ENCODE measurements at regions not wholly inside any gene's neighbourhood (a gene's known extent, or its start where the extent isn't known, plus 50 kb on each side); places are given as distances from the start of the nearest gene placed in this dataset.

- DNase-seq (ENCODE audit: low read depth, low spot score): no peak
- ChIA-PET POLR2A (interaction anchor here (0.6 kb wide), 1 partner anchor 9 kb away, joined by 7 read pairs; no protein-coding TSS in a partner anchor), CTCF (interaction anchor here (0.7 kb wide), 1 partner anchor 184 kb away, joined by 3 read pairs; no protein-coding TSS in a partner anchor), RAD21 (ENCODE audit: unreplicated experiment) (interaction anchor here (1.8 kb wide), 1 partner anchor 113 kb away, joined by 5 read pairs; no protein-coding TSS in a partner anchor), SMC1A (ENCODE audit: uncharacterized antibody, unreplicated experiment) (interaction anchor here (1.0 kb wide), 1 partner anchor 93 kb away, joined by 3 read pairs; no protein-coding TSS in a partner anchor)
- Histone ChIP-seq H3K79me2 (ENCODE audit: control insufficient read depth, insufficient read depth, low read length) (no peaks in the 10 kb centered on the region), H3K4me1 (ENCODE audit: control insufficient read depth, insufficient read depth, low read length) (peaks cover 8% of the 10 kb centered on the region; the same call in 1 of the 2 replicates), H3K36me3 (ENCODE audit: control insufficient read depth in 2 of 2, insufficient read depth in 2 of 2, low read length in 1 of 2) (no peaks in the 10 kb centered on the region), H3K27ac (ENCODE audit: control insufficient read depth, insufficient read depth) (no peak overlapping the region), H3K27me3 (replicated peaks in 1 of 2; ENCODE audit: control insufficient read depth in 2 of 2, insufficient read depth in 2 of 2, low read length in 1 of 2) (no peaks in the 10 kb centered on the region), H3K9ac (ENCODE audit: control insufficient read depth, insufficient read depth, low read length) (no peak overlapping the region), H3K9me3 (replicated peaks; ENCODE audit: control insufficient read depth, insufficient read depth, low read length) (no peaks in the 10 kb centered on the region; the same call in 1 of the 3 replicates), H3K4me3 (no peak overlapping the region), H4K20me1 (ENCODE audit: control insufficient read depth, insufficient read depth) (no peaks in the 10 kb centered on the region), H2AFZ (ENCODE audit: control insufficient read depth, low read depth, low read length) (no peak overlapping the region), H3K4me2 (ENCODE audit: control insufficient read depth, insufficient read depth) (no peak overlapping the region)
- 0% methylated on average over 2 of the region's 2 CpGs for WGBS (ENCODE audit: insufficient coverage, insufficient replicate concordance, low lambda C conversion rate, missing lambda C conversion rate)
- no TSS peak for BruUV-seq (replicated peaks)
- in situ Hi-C loops (cut with MboI) (no loop called here), intact Hi-C loops (cut with micrococcal nuclease; ENCODE audit: unreplicated experiment) (no loop called here)
- no peak for TF ChIP-seq MYC (IDR thresholded peaks at IDR 0.05; ENCODE audit: insufficient read depth, insufficient read length, insufficient replicate concordance, low read length, severe bottlenecking)
- TF ChIP-seq POLR2AphosphoS5 (IDR thresholded peaks at IDR 0.05; ENCODE audit: low read length): no peak
- no peak for TF ChIP-seq IKZF1 (conservative IDR thresholded peaks at IDR 0.05)
- no peak for TF ChIP-seq FOXM1 (IDR thresholded peaks at IDR 0.05; ENCODE audit: low read depth, low read length)
- TF ChIP-seq MTA2 (IDR thresholded peaks at IDR 0.05; ENCODE audit: low read depth): no peak
- no peak for TF ChIP-seq PAX8 (IDR thresholded peaks at IDR 0.05)
- no peak for TF ChIP-seq IRF3 (IDR thresholded peaks at IDR 0.05)
- TF ChIP-seq NBN (IDR thresholded peaks at IDR 0.05): no peak
- TF ChIP-seq, protein P1, sequence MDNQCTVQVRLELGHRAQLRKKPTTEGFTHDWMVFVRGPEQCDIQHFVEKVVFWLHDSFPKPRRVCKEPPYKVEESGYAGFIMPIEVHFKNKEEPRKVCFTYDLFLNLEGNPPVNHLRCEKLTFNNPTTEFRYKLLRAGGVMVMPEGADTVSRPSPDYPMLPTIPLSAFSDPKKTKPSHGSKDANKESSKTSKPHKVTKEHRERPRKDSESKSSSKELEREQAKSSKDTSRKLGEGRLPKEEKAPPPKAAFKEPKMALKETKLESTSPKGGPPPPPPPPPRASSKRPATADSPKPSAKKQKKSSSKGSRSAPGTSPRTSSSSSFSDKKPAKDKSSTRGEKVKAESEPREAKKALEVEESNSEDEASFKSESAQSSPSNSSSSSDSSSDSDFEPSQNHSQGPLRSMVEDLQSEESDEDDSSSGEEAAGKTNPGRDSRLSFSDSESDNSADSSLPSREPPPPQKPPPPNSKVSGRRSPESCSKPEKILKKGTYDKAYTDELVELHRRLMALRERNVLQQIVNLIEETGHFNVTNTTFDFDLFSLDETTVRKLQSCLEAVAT (IDR thresholded peaks at IDR 0.05): no peak
- TF ChIP-seq ZBTB33 (IDR thresholded peaks at IDR 0.05): no peak
- no peak for TF ChIP-seq SREBF2 (IDR thresholded peaks at IDR 0.05; ENCODE audit: low read length)
- TF ChIP-seq ZNF622 (IDR thresholded peaks at IDR 0.05): no peak
- no peak for TF ChIP-seq PBX3 (IDR thresholded peaks at IDR 0.05; ENCODE audit: insufficient replicate concordance, low read depth, low read length)
- TF ChIP-seq SMC3 (IDR thresholded peaks at IDR 0.05; ENCODE audit: borderline replicate concordance, low read length): no peak
- no peak for TF ChIP-seq ZSCAN29 (IDR thresholded peaks at IDR 0.05)
- TF ChIP-seq, protein P2, sequence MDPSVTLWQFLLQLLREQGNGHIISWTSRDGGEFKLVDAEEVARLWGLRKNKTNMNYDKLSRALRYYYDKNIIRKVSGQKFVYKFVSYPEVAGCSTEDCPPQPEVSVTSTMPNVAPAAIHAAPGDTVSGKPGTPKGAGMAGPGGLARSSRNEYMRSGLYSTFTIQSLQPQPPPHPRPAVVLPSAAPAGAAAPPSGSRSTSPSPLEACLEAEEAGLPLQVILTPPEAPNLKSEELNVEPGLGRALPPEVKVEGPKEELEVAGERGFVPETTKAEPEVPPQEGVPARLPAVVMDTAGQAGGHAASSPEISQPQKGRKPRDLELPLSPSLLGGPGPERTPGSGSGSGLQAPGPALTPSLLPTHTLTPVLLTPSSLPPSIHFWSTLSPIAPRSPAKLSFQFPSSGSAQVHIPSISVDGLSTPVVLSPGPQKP (IDR thresholded peaks at IDR 0.05; ENCODE audit: low read depth, low read length): no peak
- FAIRE-seq: no peak
- ATAC-seq: no peak
Measured at GRCh38 chr3:61417352-61417751, 144.0 kb upstream of the PTPRG start.
